OCI-LY7 (cell line): ENCODE measurements at regions not wholly inside any gene's neighbourhood (a gene's known extent, or its start where the extent isn't known, plus 50 kb on each side); places are given as distances from the start of the nearest gene placed in this dataset.

ENCODE experiments used
- BruUV-seq: library from RNA; stranded (reverse); fragments of 400-500 nt; replicated peaks from 2 replicates; lab custom pipeline; 2021; lab: Mats Ljungman, UMichigan
- CTCF ChIA-PET: fragments of 300-600 bp; sonication (Branson Sonifier 250); formaldehyde crosslinking; loops from one replicate; lab custom pipeline; 2022; ENCODE audit warnings: antibody characterized with exemption; ENCODE audit not compliant: unreplicated experiment; lab: Charles Lee
- POLR2A ChIA-PET: fragments of 300-600 bp; sonication (Branson Sonifier 250); formaldehyde crosslinking; loops from one replicate; lab custom pipeline; 2022; ENCODE audit warnings: antibody characterized with exemption; lab: Charles Lee
- DNase-seq: peaks from one replicate; pipeline ENCODE4 v3.0.0-alpha.2; 2015; ENCODE audit warnings: low spot score
- H2AFZ ChIP-seq: fragments of 200-600 bp; sonication (generic), shearing (Covaris generic); 2 replicates; pipeline ENCODE4 v1.6.1; 2014; ENCODE audit warnings: mild to moderate bottlenecking, antibody characterized with exemption, low read length, moderate library complexity
- H3K27ac ChIP-seq: fragments of 200-600 bp; sonication (generic); 2 replicates; pipeline ENCODE4 v1.5.1; 2014; ENCODE audit warnings: mixed run types, low read depth, mild to moderate bottlenecking, moderate library complexity, low read length, inconsistent platforms; ENCODE audit not compliant: poor library complexity, severe bottlenecking
- H3K36me3 ChIP-seq: fragments of 200-600 bp; sonication (generic); 2 replicates; pipeline ENCODE4 v1.6.1; 2014; ENCODE audit warnings: mild to moderate bottlenecking, antibody characterized with exemption, low read length, moderate library complexity, mixed read lengths; ENCODE audit not compliant: insufficient read depth
- H3K4me1 ChIP-seq: fragments of 200-600 bp; sonication (generic); 2 replicates; pipeline ENCODE4 v1.5.1; 2014; ENCODE audit warnings: mild to moderate bottlenecking, low read length; ENCODE audit not compliant: insufficient read depth, poor library complexity, severe bottlenecking
- H3K4me2 ChIP-seq: fragments of 200-600 bp; sonication (generic); 2 replicates; pipeline ENCODE4 v1.6.1; 2014; ENCODE audit warnings: mild to moderate bottlenecking, low read length
- H3K4me3 ChIP-seq: fragments of 200-600 bp; sonication (generic); 2 replicates; pipeline ENCODE4 v1.5.1; 2014; ENCODE audit warnings: mild to moderate bottlenecking, low read depth, low read length; ENCODE audit not compliant: poor library complexity, severe bottlenecking
- H3K79me2 ChIP-seq: fragments of 200-600 bp; sonication (generic); 2 replicates; pipeline ENCODE4 v1.6.1; 2016; ENCODE audit warnings: low read depth, mild to moderate bottlenecking, low read length, moderate library complexity, mixed read lengths; ENCODE audit not compliant: insufficient read depth
- H3K9me2 ChIP-seq: fragments of 200-600 bp; sonication (generic); 2 replicates; pipeline ENCODE4 v1.6.1; 2016; ENCODE audit warnings: mild to moderate bottlenecking, low read length, mixed read lengths; ENCODE audit not compliant: insufficient read depth
- H3K9me3 ChIP-seq: fragments of 200-600 bp; sonication (generic); 2 replicates; pipeline ENCODE4 v1.6.1; 2014; ENCODE audit warnings: mild to moderate bottlenecking, mixed run types, low read length, mixed read lengths
- H4K20me1 ChIP-seq: fragments of 200-600 bp; sonication (generic); 2 replicates; pipeline ENCODE4 v1.6.1; 2014; ENCODE audit warnings: mild to moderate bottlenecking, antibody characterized with exemption, low read length, moderate library complexity, mixed read lengths; ENCODE audit not compliant: insufficient read depth
- EZH2phosphoT487 ChIP-seq: fragments of 200-600 bp; sonication (generic); IDR thresholded peaks from 2 replicates; pipeline ENCODE4 v1.6.1; 2018; ENCODE audit warnings: low read depth, borderline replicate concordance, mild to moderate bottlenecking, mixed run types, antibody characterized with exemption, low read length, moderate library complexity, mixed read lengths
- intact Hi-C: fragments of 100-400 bp; cut with micrococcal nuclease; formaldehyde crosslinking; loops from one replicate; pipeline ENCODE4 v1.10.0; 2022; ENCODE audit not compliant: unreplicated experiment
- TF ChIP-seq, protein P1 (sequence below): fragments of 200-600 bp; sonication (generic); conservative IDR thresholded peaks from 2 replicates; pipeline ENCODE4 v1.5.1; 2014; ENCODE audit warnings: mild to moderate bottlenecking, antibody characterized with exemption, low read length, moderate library complexity, mixed read lengths

DNA sequence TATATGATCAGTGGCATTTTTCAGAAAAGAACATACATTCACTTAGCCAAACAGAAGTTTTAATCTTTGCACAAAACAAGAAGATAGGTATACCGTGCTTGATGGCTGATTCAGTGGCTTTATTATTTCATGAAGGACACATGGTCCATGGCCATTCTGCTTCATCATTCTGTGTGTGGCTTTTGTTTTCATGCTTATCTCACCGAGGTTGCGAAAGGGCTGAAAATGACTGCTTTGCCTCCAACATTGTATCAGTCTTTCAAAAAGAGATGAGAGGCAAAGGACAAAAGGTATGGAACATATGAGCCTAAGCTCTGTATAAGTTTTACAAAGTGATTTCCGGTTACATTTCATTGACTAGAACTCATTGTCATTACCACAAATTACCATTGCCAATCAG is 541.1 kb downstream of the RAB28 start:
- Histone ChIP-seq H4K20me1 (no peaks in the 10 kb centered on the region), H3K9me2 (no peaks in the 10 kb centered on the region), H3K79me2 (no peaks in the 10 kb centered on the region), H3K4me3 (no peak overlapping the region), H3K9me3 (no peaks in the 10 kb centered on the region), H3K36me3 (no peaks in the 10 kb centered on the region), H2AFZ (no peak overlapping the region), H3K27ac (no peak overlapping the region), H3K4me1 (no peaks in the 10 kb centered on the region), H3K4me2 (no peak overlapping the region)
- no peak for DNase-seq
- BruUV-seq, result no TSS peak
- intact Hi-C loops, result no loop called here
- ChIA-PET CTCF (no interaction called here), POLR2A (interaction anchor here (0.8 kb wide), 1 partner anchor 9 kb away, joined by 4 read pairs; no protein-coding TSS in a partner anchor)
- TF ChIP-seq, protein P1, sequence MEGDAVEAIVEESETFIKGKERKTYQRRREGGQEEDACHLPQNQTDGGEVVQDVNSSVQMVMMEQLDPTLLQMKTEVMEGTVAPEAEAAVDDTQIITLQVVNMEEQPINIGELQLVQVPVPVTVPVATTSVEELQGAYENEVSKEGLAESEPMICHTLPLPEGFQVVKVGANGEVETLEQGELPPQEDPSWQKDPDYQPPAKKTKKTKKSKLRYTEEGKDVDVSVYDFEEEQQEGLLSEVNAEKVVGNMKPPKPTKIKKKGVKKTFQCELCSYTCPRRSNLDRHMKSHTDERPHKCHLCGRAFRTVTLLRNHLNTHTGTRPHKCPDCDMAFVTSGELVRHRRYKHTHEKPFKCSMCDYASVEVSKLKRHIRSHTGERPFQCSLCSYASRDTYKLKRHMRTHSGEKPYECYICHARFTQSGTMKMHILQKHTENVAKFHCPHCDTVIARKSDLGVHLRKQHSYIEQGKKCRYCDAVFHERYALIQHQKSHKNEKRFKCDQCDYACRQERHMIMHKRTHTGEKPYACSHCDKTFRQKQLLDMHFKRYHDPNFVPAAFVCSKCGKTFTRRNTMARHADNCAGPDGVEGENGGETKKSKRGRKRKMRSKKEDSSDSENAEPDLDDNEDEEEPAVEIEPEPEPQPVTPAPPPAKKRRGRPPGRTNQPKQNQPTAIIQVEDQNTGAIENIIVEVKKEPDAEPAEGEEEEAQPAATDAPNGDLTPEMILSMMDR, result no peak
- TF ChIP-seq EZH2phosphoT487, result no peak

DNA sequence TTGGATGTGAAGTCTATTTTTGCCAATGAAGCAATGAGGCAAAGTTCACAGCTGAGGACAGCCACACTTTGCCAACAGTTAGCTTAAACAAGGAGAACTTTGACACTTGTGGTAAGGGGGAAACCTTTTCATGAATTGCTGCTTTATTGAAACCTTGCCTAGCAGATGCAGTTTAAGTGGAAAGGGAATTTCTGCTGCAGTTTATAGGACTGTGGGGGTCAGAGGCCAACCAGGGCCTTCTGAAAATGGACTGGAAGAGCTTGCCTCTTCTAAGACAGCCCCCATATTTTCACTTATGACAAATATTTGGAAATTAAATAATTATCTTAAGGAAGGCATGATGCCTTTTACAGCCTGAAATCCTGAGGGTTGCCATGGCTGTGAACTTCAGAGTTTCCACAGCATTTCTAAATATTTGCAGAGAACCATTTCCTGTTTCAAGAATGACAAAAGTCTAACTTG is 550.3 kb downstream of the RAB28 start:
- Histone ChIP-seq H3K4me2 (no peak overlapping the region), H3K36me3 (no peaks in the 10 kb centered on the region), H2AFZ (no peak overlapping the region), H4K20me1 (no peaks in the 10 kb centered on the region), H3K79me2 (no peaks in the 10 kb centered on the region), H3K9me3 (no peaks in the 10 kb centered on the region), H3K4me1 (no peaks in the 10 kb centered on the region), H3K9me2 (no peaks in the 10 kb centered on the region; the same call in 1 of the 2 replicates), H3K4me3 (no peak overlapping the region), H3K27ac (no peak overlapping the region)
- BruUV-seq, result no TSS peak
- intact Hi-C loops, result no loop called here
- no peak for TF ChIP-seq EZH2phosphoT487
- TF ChIP-seq, protein P1, result no peak
- CTCF ChIA-PET, result no interaction called here
- POLR2A ChIA-PET, result interaction anchor here (0.6 kb wide), 2 partner anchors 75 to 1388 kb away, joined by 3 read pairs; no protein-coding TSS in a partner anchor
- DNase-seq, result no peak

DNA sequence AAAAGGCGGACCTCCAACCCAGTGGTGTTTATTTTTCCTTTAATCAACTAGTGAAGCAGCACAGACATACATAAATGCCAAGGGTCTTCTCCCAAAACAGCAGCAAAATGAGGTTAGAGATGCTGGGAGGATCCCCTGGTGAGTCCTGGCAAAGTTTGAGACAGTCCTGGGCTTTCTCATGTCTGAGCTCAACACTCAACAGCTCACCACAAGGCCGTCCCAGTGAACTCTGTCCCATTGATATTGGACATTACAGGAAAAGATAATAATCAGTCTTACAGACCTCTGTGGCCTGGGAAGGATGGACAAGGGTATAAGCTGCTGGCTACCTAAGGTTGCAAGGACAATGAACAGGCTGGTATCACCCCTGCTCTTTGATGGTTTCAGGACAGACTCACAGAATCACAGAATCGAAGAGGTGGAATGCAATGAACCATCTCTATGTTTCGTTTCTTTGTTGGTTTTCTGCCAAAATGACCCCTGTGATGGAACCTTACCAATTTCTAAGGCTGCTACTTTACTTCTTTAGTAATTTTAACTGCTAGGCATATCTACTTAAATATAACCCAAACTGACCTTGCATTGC is 551.8 kb downstream of the RAB28 start:
- intact Hi-C loops, result no loop called here
- CTCF ChIA-PET, result no interaction called here
- Histone ChIP-seq H2AFZ (no peak overlapping the region), H3K9me2 (no peaks in the 10 kb centered on the region; the same call in 1 of the 2 replicates), H3K36me3 (no peaks in the 10 kb centered on the region), H3K27ac (no peak overlapping the region), H3K4me1 (no peaks in the 10 kb centered on the region), H3K79me2 (no peaks in the 10 kb centered on the region), H3K9me3 (no peaks in the 10 kb centered on the region), H3K4me2 (no peak overlapping the region), H3K4me3 (no peak overlapping the region), H4K20me1 (no peaks in the 10 kb centered on the region)
- POLR2A ChIA-PET, result no interaction called here
- TF ChIP-seq EZH2phosphoT487, result no peak
- TF ChIP-seq, protein P1, result no peak
- no peak for DNase-seq
- no TSS peak for BruUV-seq
